DMS 273 (cell line): ENCODE measurements at regions not wholly inside any gene's neighbourhood (a gene's known extent, or its start where the extent isn't known, plus 50 kb on each side); places are given as distances from the start of the nearest gene placed in this dataset.

Source experiments
- DNase-seq: peaks from one replicate; lab custom pipeline; 2025; ENCODE audit not compliant: unreplicated experiment; lab: John Stamatoyannopoulos, UW

GRCh38 chr2:57893347-57893746, 153.3 kb upstream of the VRK2 start:
- no peak for DNase-seq

DNA sequence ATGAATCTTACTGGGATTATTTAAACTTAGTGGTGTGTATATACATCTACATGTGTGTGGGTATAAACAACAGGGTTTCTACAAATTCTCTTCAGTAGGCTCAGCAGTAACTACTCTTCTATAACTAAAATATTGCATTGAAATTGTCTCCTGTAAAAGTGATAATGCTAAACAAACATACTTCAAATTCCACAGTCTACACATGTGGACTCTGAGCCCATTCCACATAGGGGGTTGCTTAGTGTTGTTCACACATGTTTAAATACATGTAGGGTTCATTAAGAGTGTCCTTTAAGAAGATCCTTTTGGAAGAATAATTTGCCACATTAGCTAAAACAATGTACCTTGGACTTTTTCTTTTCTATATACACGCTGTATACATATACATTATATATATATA, 152.8 kb upstream of the VRK2 start:
- no peak for DNase-seq

GRCh38 chr2:57894381-57894780, 152.2 kb upstream of the VRK2 start:
- DNase-seq = no peak

- no peak for DNase-seq
These were observed 148.7 kb upstream of the VRK2 start for GRCh38 chr2:57897920-57898319.

GRCh38 chr2:57899898-57900297, 146.7 kb upstream of the VRK2 start:
- DNase-seq = no peak

GRCh38 chr2:57902578-57902977, 144.0 kb upstream of the VRK2 start:
- no peak for DNase-seq

DNA sequence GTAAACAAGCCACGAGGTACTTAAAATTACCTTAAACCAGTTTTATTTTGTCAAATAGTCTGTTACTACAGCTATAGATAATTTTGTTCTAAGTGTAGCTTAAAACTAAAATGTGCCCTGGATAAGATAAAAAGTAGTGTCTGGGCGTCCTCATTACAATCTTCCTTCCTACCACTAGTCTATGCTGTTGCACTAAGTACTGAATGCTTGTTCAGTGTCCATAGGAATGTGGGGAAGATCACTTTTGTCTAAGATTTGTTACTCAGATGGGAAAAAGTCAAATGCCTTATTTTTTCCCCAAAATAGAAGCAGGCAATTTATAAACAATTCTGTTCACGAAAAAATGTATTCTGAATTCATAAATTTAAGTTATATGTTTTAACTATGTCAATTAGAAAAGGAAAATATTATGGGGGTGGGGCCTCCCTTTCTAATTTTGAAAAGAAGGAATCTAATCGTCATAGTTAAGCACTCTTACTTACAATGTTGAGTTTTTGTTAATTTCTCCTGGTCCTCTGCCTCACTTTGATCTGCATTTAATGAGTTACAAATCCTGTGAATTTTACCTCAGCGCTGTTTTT, 140.4 kb upstream of the VRK2 start:
- DNase-seq = peak; percentile 65

DNA sequence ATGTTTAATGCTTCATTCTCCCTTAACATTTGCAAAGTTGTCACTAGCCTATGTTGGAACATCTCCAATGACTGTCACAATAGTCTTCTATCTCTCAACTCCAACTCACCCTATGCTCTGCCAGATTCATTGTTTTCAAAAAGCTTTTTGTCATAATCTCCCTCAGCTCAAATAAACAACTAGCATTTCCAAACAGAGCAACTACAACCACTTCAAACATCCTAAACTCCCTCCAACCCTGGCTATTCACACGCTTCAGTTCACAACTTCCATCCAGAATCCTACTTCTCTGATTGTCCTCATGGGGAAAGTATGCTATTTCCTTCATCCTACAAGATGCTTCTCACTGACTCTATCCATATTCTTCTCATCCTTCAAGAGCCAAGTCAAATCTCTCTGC, 139.2 kb upstream of the VRK2 start:
- no peak for DNase-seq

DNA sequence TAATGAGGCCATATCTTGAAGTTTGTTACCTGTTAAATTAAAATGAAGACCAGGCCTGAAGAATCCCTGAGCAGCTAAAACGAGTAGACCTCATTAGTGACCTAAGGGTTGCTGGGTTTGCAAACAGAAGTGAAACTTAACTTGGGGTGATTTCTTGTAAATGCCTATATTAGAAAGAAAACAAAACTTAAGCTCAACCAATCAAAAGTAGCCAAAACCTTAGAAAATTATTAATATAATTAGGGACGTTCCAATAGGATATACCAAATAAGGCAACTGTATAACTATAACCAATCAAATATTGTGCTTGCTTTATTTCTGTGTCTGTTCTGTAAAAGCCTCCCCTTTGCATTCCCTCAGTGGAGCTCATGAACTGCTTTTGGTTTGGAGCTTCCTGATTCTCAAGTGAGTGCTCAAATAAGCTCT, 137.9 kb upstream of the VRK2 start:
- no peak for DNase-seq

- DNase-seq = no peak
These were observed 128.5 kb upstream of the VRK2 start for GRCh38 chr2:57918126-57918525.

GRCh38 chr2:57920342-57920939, 126.2 kb upstream of the VRK2 start:
- DNase-seq = no peak

GRCh38 chr2:57934659-57935058, 111.9 kb upstream of the VRK2 start:
- peak; percentile 6 for DNase-seq

DNA sequence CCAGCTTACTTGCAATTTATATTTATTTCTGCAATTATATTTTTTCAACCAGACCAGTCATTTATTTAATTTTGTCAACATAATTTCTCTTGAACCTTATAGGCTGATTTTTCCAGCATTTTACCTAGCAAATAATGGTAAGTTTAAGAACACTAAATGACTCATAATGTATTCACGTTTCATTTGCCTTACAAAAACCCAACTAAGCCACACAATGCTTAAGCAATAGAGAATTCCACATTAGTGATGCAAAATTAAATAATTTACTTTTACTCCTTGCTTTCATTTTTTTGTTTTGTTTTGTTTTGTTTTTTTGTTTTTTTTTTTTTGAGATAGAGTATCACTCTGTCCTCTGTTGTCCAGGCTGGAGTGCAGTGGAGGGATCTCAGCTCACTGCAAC, 110.4 kb upstream of the VRK2 start:
- no peak for DNase-seq

DNA sequence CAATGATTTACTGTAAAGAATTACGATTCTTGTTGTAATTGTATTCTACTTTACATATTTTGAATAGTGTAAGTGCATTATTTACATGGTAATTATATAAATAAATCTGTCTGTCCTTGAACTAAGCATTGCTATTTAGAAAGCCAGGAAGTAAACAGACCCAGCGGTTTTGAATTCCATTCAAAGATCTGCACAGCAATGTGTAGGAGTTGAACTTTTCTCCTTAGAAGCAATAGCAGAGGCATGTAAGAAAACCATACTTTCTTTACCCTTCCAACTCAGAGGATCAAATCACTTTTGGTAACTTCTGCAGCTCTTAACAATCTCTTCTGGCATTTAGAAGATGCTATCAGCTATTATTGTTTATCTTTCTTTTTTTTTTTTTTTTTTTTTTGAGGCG, 109.2 kb upstream of the VRK2 start:
- DNase-seq = no peak

- no peak for DNase-seq
These were observed 104.8 kb upstream of the VRK2 start for GRCh38 chr2:57941816-57942215.

GRCh38 chr2:57943315-57943714, 103.3 kb upstream of the VRK2 start:
- DNase-seq = no peak

DNA sequence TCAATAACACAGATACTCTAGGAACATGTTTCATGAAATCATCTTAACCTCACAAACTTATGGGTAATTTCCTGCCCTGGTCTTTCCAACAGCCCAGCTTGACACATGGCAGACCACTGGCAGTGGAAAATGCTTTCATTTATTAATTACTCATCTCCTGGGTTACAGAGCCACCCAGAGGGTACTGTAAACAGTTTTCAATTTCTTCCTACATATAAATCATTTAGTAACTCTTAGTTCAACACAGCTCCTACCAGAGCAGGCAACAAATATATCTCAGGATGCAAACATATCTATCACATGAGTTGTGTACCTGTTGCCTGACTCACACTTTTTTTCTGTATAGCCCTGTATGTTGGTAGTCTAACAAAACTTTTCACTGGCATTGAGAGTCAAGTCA, 99.2 kb upstream of the VRK2 start:
- peak; percentile 10 for DNase-seq

DNA sequence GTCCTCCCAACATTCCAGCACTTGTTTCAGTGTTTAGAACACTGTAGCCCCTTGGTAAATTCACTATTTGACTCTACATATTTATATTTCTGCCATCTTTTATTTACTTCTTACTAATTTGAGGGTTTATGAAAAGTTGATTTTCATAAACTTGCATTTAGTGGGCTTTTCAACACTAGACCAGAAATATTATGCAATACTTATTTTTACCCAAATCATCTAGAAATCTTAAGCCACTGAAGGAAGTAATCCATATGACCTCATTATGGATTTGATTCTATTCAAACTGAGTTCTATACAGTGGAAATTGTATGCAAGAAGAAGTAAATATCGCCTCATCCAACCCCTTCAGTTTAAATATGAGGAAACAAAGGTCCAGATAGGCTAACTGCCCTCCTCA, 92.6 kb upstream of the VRK2 start:
- no peak for DNase-seq

DNA sequence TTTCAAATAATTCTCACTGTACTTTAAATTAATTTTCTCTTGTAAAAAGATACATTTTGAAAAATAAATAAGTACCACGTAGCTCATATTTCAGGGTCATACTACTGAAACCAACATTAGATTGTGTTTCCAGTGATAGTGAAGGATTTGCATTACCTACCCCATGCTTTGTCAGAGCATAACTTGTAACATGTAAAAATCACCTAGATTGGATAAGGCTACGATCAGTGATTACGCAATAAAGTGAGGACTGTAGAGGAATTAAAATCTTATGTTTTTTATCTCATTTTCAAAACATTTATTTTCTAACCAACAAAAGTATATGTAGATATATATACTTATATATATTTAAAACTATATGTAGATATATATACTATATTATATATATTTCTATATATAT, 89.4 kb upstream of the VRK2 start:
- no peak for DNase-seq

GRCh38 chr2:57959390-57959789, 87.2 kb upstream of the VRK2 start:
- DNase-seq = no peak

GRCh38 chr2:57962861-57963260, 83.7 kb upstream of the VRK2 start:
- DNase-seq = no peak

DNA sequence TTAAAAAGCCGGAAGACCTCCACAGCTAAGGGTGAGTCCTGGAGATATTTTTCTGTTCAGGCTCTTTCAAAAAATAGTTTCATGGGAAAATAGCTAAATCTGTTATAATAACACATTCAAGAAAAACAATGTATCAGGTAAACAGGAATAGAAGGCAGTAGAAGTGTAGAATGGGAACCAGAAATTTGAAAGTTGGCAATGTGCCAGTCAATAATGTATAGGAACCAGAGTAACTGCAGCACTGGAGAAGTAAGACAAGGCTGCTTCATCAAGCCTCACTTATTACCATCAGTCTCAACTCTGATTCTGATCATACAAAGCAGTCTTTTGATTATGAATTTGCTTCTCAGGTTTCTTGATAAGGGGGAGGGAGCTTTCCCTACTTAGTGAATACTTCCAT, 81.4 kb upstream of the VRK2 start:
- DNase-seq = no peak

DNA sequence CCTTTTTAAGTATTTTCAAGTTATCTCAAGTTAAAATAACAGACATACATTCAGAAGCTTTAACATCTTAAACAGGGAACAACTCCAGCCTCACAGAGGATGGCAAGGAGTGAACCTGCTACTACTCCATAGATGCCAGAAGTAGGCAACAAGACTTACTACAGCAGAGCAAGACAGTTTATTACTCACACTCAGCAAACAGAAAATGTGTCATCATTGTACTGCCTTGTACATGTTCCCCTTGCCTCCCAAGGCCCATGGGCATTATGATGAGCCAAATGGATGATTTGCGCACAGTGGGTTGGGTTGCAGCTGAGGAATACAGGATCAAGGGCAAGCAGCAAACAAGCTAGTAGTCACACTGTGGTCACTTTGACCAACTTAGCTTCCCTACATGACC, 80.6 kb upstream of the VRK2 start:
- DNase-seq = no peak
